Myocyte (in vitro differentiated cells): ENCODE measurements at regions not wholly inside any gene's neighbourhood (a gene's known extent, or its start where the extent isn't known, plus 50 kb on each side); places are given as distances from the start of the nearest gene placed in this dataset.

Experiments
- DNase-seq: peaks from one replicate; pipeline ENCODE4 v3.0.0-alpha.2; 2012; ENCODE audit warnings: low read depth

DNA sequence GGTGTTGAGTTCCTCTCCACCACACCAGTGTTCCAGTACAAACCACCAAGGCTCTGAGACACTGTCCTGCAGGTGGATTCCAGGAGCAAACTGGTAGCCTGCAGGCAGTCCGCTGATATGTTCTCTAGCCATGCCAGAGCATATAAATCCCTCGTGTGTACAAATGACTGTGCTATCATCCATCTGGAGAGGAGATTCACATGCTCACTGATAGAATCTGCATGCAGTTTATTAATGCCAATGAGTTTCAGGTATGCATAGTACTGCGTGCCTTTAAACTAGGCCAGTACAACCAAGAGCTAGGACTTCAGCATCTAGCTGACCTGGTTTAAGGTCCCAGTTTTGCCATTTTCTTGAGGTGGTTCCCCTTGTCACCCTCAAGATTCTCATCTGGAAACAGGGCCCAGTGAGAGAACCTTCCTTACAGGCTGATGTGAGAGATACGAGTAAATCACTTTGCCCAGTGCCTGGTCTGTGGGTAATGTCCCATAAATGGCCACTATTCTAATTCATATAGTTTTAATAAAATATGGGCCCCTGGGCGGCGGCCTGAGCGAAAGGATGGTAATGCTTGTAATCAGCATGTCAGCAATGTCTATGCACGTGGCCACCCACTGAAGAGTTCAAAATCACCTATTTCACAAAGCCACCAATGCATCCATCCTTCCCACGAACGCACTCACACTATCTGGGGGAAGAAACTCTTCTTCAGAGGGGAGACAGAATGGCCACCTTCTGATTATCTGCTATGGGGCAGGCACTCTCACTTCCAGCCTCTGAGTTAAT is 268.0 kb upstream of the ZMIZ1 start:
- DNase-seq: no peak

DNA sequence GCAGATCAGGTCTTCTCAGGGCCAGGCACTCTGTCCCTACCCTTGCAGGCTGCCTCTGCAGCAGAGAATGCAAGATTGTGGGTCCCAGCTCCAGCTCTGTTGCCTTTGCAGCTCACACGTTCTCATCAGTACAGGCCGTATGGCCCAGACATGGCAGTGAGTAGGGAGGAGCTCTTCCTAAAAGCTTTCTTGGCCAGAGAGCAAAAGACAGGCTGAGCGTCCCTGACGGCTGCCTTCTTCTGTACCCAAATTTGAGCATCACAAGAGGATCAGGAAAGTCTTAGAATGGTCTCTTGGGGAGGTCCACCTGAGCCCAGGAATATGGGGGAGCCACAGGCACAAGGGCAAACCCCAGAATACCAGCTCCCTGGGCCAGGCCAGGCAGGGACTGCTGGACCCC is 266.3 kb upstream of the ZMIZ1 start:
- no peak for DNase-seq

DNA sequence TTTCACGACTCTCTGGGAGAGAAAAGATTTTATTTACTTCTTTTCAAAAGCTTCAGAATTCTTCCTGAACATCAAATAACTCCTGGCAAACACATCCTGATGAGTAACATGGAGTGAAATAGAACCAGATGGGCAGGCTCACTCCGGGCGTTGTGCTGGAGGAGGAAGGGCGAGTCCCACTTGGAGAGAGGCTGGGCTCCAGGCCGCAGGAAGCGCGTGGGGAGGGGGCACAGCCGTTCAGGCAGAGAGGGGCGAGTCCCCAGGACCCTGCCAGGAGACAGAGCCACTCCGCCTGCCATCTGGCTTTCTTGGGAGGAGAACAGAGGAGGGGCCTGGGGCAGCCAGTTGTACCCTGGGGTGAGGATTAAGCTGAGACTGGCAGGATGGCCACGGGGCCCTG is 265.9 kb upstream of the ZMIZ1 start:
- DNase-seq: no peak

DNA sequence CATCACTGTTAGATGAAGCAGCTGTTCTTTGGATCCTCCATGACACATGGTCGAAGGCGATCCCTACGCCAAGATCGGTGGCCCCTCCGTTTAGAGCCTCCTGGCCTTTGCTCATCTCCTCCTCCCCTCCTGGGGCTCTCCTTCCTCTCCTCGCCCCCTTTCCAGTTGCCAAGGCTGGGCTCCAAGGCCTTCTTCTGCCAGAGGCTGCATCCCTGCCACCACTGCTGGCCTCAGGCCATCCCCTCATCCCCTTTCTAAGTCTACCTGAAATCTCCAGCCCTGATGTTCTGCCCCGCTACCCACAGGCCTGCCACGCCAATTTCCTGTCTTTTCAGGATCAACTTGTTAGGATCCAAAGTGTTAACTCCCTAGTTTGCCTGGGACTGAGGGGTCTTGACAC is 265.1 kb upstream of the ZMIZ1 start:
- no peak for DNase-seq

DNA sequence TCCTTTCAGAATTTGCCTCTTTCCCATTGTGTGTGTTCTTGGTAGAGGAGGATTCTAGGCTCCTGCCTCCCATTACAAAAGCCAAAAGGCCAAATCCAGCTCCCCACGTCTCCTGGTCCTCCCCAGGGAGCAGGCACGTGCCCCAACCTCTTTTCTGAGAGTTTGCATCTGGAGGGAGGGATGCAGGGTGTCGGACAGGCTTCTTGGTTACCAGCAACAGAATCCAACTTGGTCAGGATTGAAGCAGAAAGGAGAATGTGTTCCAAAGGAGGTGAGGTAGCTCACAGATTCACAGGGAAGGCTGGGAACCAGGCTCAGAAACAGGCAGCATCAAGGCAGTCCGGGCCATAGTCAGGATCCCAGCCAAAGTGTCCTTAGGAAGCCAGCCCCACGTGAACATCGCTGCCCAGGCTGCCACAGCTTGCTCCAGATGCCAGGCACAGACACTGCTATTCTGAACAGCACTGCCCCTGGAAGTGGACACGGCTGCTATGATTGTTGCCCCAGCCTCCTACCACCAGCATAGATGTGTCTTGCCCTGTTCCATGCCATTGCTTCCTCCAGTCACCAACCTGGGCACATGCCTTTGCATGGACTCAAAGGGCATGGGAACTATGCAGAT is 264.2 kb upstream of the ZMIZ1 start:
- no peak for DNase-seq

DNA sequence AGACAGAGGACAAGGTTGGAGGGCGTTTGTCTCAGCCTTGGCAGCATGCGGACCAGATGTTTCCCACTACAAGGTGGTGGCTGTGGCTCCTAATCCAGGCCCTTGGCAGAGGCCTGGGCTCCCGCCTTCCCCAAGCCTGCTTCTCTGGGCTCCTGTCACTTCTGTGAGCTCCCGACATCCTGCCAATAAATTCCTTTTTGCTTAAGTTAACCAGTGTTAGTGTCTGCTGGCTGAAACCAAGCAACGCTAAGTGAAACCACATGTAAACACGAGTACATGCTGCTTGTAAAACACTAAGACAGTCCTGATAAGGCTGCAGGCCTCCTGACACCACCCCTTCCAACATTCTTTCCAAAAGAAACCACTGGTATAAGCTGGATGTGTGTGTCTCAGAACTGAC is 263.6 kb upstream of the ZMIZ1 start:
- DNase-seq: peak; percentile 82

DNA sequence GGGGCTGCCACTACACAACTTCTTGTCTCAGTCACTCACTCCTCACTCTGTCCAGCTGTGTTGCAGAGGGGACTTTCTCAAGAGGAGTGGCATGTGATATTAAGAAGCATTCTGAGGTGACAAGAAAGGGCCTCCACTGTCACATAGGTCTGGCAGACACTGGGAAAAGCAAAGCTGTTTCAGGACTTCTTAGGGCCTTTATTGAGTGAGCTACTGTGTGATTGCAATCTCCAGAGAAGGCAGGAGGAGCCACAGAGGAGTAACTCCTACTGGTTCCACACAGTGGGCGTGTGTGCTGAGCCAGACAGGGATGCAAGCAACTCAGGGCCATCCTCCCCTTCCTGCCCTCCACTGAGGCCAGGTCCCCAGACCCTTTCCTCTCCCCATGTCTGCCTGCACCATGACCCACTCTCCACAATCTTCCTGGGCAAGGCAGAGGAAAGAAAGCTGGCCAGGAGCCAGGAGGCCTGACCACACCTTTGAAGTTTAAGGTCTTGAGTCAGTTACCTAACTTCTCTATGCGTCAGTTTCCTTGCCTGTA is 262.0 kb upstream of the ZMIZ1 start:
- DNase-seq: no peak

DNA sequence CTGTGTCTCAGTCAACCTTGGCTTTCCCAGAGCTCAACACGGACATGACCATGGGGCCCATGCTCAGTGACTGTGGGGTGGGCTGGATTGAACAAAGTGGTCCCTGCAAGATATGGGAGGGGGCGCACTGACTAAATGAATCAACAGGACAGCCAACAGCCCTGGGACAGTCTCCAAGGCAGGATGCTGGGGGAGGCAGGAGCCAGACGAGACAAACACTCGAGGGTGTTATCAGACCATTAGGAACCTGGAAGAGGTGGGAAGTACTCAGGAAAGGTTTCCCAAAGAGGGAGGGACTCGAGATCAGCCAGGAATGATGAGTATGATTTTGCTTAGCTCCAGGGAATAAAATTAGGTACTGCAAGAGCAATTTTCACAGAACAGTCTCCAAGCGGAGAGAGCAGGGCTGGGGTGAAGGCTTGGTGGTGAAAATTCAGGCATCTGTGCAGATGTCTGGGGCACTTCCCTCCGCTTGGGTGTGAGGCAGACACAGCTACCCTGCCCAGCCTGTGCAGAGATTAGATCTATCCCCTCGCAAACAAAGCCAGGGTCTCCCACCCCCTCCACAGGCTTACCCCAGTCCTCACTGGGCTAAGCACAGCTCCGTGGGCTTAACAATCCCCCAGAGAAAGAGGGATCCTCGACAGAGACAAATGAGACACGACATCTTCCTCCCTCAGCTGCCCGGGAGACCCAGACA is 261.1 kb upstream of the ZMIZ1 start:
- no peak for DNase-seq

DNA sequence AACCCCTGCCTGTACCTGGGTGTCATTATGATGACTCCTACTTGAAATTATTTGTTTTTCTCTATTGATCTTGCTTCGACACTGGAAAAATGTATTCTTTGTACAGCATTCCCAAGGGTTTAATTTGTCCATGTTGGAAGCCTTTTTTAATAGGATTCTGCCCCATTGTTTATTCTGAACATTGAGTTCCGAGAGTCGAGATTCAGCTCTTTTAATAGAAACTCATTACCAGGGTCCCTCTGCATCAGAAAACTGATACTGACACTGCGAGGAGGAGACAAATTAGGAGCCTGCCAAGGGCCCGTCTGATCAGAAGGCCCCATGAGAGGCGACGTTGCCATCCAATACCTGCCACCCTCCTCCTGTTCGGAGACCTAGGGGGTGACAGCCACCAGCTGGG is 260.5 kb upstream of the ZMIZ1 start:
- no peak for DNase-seq

DNA sequence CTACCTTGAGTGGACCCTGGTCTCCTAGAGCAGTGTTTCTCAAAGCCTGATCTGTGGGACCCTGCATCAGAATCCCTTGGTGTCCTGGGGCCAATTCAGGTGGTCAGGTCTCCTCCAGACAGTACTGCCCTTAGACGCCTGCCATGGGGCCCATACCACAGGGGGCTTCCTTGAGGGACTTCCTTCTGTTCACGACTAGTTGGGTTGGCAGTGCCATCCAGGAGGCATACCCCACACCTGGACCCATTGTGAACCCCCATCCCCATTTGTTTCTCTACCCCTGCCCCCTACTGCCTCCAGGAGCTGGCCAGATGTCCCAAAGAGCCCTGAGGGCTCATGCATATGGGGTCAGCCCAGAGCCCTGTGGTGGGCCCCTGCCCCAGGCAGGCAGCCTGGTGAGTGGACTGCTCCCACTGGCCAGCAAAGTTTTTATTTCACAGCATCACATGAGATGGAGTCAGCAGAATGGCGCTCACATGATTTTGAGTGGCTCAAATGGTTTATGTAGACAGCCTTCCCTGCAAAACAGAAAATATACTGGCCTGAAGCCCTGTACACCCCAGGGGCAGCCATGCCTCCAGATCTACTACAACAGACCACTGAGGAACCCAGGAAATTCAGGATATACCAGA is 259.9 kb upstream of the ZMIZ1 start:
- DNase-seq: no peak

DNA sequence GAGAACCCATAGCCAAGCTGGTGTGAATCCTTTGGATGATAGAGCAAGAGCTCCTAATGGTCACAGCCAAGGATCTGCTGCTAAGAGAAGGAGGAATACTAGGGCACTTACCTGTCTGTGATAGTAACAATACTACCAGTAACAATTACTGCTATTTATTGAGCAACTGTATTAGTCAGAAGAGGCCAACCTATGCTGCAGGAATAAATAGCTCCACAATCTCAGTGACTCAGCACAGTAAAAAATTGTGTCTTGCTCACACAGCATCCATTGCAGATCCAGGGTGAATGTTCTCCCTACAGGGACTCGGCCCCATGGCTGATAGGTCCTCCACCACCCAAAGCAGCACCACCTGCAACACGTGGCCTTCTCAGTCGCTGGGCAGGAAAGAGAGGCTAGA is 257.6 kb upstream of the ZMIZ1 start:
- no peak for DNase-seq

DNA sequence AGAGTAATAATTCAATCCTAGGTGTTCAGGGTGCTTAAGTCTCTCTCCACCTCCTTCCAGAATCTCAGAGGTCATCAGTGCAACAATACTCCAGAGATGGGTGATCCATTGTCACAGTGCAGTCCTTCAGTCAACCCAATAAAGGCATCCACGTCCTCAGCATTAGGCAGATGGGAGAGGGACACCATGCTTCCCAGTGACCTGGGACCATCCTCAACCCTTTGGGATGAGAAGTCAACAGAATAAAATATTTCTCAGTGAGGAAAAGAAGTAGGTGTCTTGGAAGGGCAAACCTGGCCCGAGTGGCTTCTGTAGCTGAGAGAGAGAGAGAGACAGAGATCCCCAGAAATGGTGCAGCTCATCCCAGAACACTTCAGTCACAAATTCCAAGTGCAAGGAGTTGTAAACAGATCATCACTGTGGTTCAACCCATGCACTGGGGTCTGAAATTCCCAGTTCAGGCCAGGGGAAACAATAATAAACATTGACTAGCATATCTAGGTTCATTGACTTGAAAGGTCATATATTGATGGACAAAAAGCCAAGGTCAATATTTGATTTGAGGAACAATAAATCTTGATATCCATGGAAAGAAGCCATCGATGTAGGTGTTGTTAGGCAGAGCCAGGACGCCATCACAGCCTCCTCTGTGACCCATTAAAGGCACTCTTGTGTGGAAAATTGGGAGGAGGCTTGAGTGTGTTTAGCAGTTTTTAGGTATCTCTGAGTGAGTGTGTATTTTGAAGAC is 256.0 kb upstream of the ZMIZ1 start:
- no peak for DNase-seq

DNA sequence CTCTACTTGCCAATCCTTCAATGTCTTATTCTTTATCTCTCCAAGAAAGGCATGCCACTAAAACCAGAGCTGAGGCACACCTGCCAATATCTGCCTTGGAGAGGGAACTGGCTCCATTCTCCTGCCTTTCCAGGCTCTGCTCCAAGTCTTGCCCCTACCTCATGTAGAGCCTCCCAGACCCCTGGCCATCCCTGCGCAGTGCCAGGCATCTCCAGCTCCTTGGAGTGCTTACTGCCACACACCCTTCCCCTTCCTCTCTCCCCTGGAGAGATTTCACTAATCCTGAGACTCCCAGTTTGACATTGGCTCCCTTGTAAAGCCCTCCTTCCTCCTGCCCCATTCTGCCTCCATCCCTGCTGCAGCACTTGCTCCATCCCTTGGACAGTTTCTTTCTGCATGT is 255.2 kb upstream of the ZMIZ1 start:
- no peak for DNase-seq

DNA sequence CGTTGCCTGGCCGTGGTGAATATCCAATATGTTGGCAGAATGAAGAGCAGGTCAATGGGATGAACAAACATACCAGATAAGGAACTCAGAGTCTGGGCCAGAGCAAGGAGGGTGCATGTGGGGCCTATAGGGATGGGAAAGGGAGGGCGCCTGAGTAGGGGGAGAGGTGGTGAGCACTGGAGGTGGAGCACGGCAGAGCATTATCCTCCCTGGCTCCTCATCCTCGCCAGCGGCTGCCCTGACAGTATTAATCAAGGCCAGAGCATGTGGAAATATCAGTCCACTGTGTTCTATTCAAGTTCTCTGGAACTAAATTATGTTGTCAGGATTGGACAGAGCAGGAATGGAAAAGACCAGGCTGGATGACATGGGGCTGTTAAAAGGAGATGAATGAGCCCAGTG is 254.8 kb upstream of the ZMIZ1 start:
- no peak for DNase-seq

DNA sequence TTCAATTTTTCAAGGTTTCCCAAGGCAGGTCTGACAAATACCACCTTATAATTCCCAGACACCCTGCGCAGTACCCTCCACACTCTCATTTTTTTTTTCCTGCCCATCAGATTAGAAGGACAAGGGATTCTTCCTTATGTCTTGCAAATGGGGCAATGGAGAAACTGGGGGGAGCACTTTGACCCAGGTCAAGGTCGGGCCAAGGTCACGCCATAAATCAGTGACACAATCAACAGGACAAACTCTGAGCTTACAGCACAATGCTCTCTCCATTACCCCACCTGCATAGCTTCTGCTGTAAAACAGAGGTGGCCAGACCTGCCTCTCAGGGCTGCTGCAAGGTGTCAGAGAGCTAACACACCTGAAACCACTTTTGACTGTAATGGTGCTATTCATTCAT is 254.4 kb upstream of the ZMIZ1 start:
- DNase-seq: no peak

DNA sequence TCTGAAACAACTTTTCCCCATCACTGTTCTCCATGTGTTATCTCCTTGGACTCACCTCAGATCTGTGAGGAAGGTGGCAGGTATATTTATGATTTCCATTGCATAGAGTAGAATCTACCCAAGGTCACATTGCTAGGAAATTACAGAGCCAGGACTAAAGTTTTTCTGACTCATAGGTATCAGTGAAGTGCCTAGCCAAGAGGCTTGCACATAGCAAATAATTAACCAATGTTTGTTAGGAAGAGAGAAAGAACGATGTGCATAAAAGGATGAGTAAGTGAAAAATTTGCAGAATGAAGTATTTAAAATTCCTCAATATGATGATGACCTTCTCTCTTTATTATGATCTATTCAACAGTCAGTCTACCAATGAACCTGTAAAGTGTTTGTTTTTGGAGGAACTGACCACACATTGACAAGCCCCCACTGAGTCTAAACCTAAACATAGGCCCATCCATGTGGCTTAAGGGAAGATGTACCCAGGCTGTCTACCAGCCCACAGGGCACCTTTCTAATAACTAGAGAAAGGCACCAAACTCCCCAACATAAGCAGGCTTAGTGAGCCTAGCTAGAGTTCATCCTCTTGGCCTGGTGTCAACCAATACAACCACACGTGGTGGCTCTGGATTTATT is 252.9 kb upstream of the ZMIZ1 start:
- no peak for DNase-seq

DNA sequence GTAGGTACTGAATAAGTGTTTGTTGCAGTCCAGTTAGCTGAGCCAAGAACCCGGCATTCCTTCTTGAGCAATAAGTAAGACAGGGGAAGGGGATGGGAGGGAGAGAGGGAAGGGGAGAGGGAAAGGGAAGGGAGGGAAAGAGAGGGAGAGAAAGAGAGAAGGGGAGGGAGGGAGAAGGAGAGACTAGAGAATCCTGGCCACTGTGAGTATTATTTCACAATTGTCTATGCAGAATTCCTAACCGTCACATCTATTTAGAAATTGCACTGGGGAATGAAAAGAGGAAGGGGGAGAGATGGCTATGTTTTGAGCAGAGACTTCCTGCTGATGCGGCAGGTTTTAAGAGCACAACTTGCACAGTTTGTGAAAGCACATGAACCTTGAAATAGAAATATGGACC is 251.4 kb upstream of the ZMIZ1 start:
- DNase-seq: no peak

DNA sequence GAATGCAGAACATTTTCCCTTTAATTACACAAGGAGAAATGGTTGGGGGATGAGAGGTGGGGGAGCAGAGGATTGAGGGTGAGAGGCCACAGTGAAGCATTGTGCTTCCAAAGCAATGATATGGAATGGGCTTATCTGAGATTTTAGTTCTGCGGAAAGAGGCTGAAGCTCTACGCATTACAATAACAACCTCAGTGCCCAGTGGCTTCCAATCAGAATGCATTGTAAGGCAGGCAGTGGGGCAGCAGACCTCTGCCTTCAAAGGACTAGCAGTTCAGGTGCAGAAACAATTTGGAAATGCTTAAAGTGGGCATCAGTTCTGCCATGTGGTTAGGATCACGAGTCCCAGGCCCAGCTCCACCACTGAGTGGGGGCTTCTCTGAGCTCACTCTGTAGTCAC is 251.0 kb upstream of the ZMIZ1 start:
- DNase-seq: no peak

DNA sequence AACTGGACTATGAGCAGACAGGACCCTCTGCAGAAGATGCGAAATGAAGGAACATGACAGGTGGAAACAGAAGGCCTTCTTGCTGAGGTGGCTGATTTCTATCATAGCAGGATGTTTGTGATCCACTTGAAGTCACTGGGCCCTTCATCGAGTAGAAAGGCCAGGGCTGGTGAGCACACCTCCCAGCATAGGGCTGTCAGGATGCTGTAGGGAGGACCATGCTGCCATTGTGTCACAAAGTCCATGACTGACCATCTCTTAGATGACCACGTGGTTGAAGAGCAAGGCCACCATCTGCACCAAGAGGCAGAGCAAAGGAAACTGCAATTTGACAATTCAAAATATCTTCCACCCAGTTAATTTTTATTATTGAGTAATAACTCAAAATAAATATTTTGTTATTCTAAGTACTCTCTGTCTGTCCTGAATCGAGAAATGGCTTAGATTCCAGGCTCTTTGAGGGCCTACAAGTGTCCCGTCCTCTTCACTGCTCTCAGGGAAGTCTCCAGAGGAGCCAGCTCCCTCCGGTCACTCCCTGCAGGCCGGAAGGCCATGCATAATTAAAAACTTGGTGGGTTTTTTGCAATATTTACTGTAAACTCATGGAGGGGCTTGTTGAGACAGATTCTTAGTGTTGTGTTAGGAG is 249.3 kb upstream of the ZMIZ1 start:
- no peak for DNase-seq

DNA sequence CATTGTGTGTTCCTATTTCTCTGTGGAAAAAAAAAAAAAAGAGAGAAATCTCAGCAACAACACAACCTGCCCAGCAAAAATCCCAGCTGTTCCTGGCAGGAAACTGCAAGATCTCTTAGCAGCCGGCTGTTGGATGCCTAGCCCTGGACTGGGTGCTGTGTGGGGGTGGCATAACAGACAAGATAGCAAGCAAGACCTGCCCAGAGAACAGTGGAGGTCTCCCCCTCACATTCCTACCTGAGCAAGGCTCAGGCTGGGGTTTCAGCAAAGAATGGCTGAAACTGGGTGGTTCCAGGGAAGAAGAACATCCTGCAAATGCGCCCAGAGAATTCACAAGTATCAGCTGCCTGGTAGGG is 248.8 kb upstream of the ZMIZ1 start:
- no peak for DNase-seq
